DMS114 treated with DMSO at 0.1 percent for 48 hours (cell line): ENCODE measurements at regions not wholly inside any gene's neighbourhood (a gene's known extent, or its start where the extent isn't known, plus 50 kb on each side); places are given as distances from the start of the nearest gene placed in this dataset.
"Not testable (repeated sequence)": the region's sequence is repeated elsewhere in the genome, so short reads cannot be mapped to it uniquely, and the experiment has no call there.

ENCODE experiments used
- DNase-seq: peaks from one replicate; lab custom pipeline; 2025; ENCODE audit not compliant: unreplicated experiment; lab: John Stamatoyannopoulos, UW

GRCh38 chr3:115251509-115251908 lies 104.4 kb upstream of the ZBTB20 start:
- DNase-seq: no peak

- no peak for DNase-seq
Measured at GRCh38 chr3:115252679-115253078, 105.6 kb upstream of the ZBTB20 start.

- no peak for DNase-seq
Measured at GRCh38 chr3:115254492-115255196, 107.6 kb upstream of the ZBTB20 start.

- DNase-seq: no peak
Measured at GRCh38 chr3:115255197-115255585, 108.1 kb upstream of the ZBTB20 start.

- DNase-seq: no peak
Measured at GRCh38 chr3:115270849-115271248, 123.8 kb upstream of the ZBTB20 start.

- no peak for DNase-seq
Measured at GRCh38 chr3:115272036-115272824, 125.1 kb upstream of the ZBTB20 start.

GRCh38 chr3:115275896-115276295 lies 128.8 kb upstream of the ZBTB20 start:
- DNase-seq: no peak

- no peak for DNase-seq
Measured at GRCh38 chr3:115279939-115280338, 132.9 kb upstream of the ZBTB20 start.

- DNase-seq: no peak
Measured at GRCh38 chr3:115280506-115280905, 133.4 kb upstream of the ZBTB20 start.

- no peak for DNase-seq
Measured at GRCh38 chr3:115281697-115282675, 134.9 kb upstream of the ZBTB20 start.

- DNase-seq: no peak
Measured at GRCh38 chr3:115284980-115285379, 137.9 kb upstream of the ZBTB20 start.

GRCh38 chr3:115286529-115287197 lies 139.6 kb upstream of the ZBTB20 start:
- no peak for DNase-seq

- DNase-seq: no peak
Measured at GRCh38 chr3:115287198-115287597, 140.1 kb upstream of the ZBTB20 start.

- no peak for DNase-seq
Measured at GRCh38 chr3:115292131-115292530, 145.0 kb upstream of the ZBTB20 start.

- DNase-seq: no peak
Measured at GRCh38 chr3:115292677-115293165, 145.6 kb upstream of the ZBTB20 start.

GRCh38 chr3:115293321-115293720 lies 146.2 kb upstream of the ZBTB20 start:
- DNase-seq: no peak

GRCh38 chr3:115301364-115301860 lies 154.3 kb upstream of the ZBTB20 start:
- no peak for DNase-seq

- not testable (repeated sequence) for DNase-seq
Measured at GRCh38 chr3:115317953-115318352, 170.9 kb upstream of the ZBTB20 start.

GRCh38 chr3:115321400-115321805 lies 174.3 kb upstream of the ZBTB20 start:
- no peak for DNase-seq

GRCh38 chr3:115322901-115323300 lies 175.8 kb upstream of the ZBTB20 start:
- no peak for DNase-seq
